Keratinocyte (primary cell): ENCODE measurements at regions not wholly inside any gene's neighbourhood (a gene's known extent, or its start where the extent isn't known, plus 50 kb on each side); places are given as distances from the start of the nearest gene placed in this dataset.

ENCODE experiments used
- DNase-seq: peaks from one replicate; pipeline ENCODE4 v3.0.0-alpha.2; 2011; ENCODE audit warnings: low read depth, missing footprints, low spot score
- FAIRE-seq: peaks from 2 replicates; lab custom pipeline; 2011; peaks lifted over from hg19 to GRCh38; lab: Jason Lieb, UNC
- H2AFZ ChIP-seq: 2 replicates; pipeline ENCODE4 v1.6.0; 2012; ENCODE audit warnings: low read length, control low read depth, inconsistent platforms; ENCODE audit not compliant: control insufficient read depth
- H3K27ac ChIP-seq: 2 replicates; pipeline ENCODE4 v1.5.1; 2011; ENCODE audit warnings: low read length; ENCODE audit not compliant: control insufficient read depth, insufficient read depth
- H3K27me3 ChIP-seq: 3 replicates; pipeline ENCODE4 v1.6.0; 2011; ENCODE audit warnings: low read length; ENCODE audit not compliant: control insufficient read depth, insufficient read depth; ENCODE audit errors: extremely low read depth
- H3K36me3 ChIP-seq, 2 experiments: 2 replicates in 1 of 2; 3 replicates in 1 of 2; pipeline ENCODE4 v1.5.1; 2011; ENCODE audit warnings: low read length in 2 of 2, mild to moderate bottlenecking in 1 of 2; ENCODE audit not compliant: control insufficient read depth in 2 of 2, insufficient read depth in 2 of 2; ENCODE audit errors: extremely low read depth in 1 of 2
- H3K4me1 ChIP-seq: 3 replicates; pipeline ENCODE4 v1.5.1; 2011; ENCODE audit warnings: low read length; ENCODE audit not compliant: control insufficient read depth, insufficient read depth; ENCODE audit errors: extremely low read depth
- H3K4me2 ChIP-seq: 3 replicates; pipeline ENCODE4 v1.6.0; 2011; ENCODE audit warnings: low read depth, low read length; ENCODE audit not compliant: control insufficient read depth, insufficient read depth; ENCODE audit errors: extremely low read depth
- H3K4me3 ChIP-seq, 3 experiments: fragments of 200-600 bp in 1 of 3; sonication (generic) in 1 of 3; 2 replicates in 2 of 3; 3 replicates in 1 of 3; pipeline ENCODE4 v1.5.1; 2011 to 2016; ENCODE audit warnings: low read length in 3 of 3, mild to moderate bottlenecking in 3 of 3, control low read depth in 2 of 3, inconsistent platforms in 1 of 3, low read depth in 1 of 3, mixed read lengths in 1 of 3, mixed run types in 1 of 3, moderate library complexity in 1 of 3; ENCODE audit not compliant: control insufficient read depth in 2 of 3, insufficient read depth in 2 of 3; ENCODE audit errors: extremely low read depth in 1 of 3
- H3K79me2 ChIP-seq: 2 replicates; pipeline ENCODE4 v1.6.0; 2012; ENCODE audit warnings: low read length; ENCODE audit not compliant: control insufficient read depth, insufficient read depth
- H3K9ac ChIP-seq: 3 replicates; pipeline ENCODE4 v1.6.0; 2011; ENCODE audit warnings: low read length; ENCODE audit not compliant: control insufficient read depth, insufficient read depth; ENCODE audit errors: extremely low read depth
- H3K9me1 ChIP-seq: 3 replicates; pipeline ENCODE4 v1.6.0; 2011; ENCODE audit warnings: low read length; ENCODE audit not compliant: control insufficient read depth, insufficient read depth; ENCODE audit errors: extremely low read depth
- H3K9me3 ChIP-seq: 2 replicates; pipeline ENCODE4 v1.5.1; 2012; ENCODE audit warnings: low read depth, low read length; ENCODE audit not compliant: control insufficient read depth
- H4K20me1 ChIP-seq: 3 replicates; pipeline ENCODE4 v1.6.0; 2011; ENCODE audit warnings: low read length; ENCODE audit not compliant: control insufficient read depth, insufficient read depth; ENCODE audit errors: extremely low read depth
- CTCF ChIP-seq, 3 experiments: IDR thresholded peaks in 1 of 3; conservative IDR thresholded peaks in 1 of 3; optimal IDR thresholded peaks in 1 of 3; 2 replicates in 2 of 3; 3 replicates in 1 of 3; pipeline versions ENCODE3 to v1.5.1; 2011; ENCODE audit warnings: low read length in 3 of 3, mild to moderate bottlenecking in 3 of 3, moderate library complexity in 2 of 3, control low read depth in 1 of 3, inconsistent platforms in 1 of 3; ENCODE audit not compliant: insufficient read depth in 2 of 3; ENCODE audit errors: extremely low read depth in 1 of 3
- EZH2 ChIP-seq: IDR thresholded peaks from one replicate; pipeline ENCODE4 v1.6.1; 2012; ENCODE audit warnings: inconsistent platforms, mild to moderate bottlenecking, low read length, moderate library complexity
- dilution Hi-C: fragments of 300-500 bp; cut with MboI; formaldehyde crosslinking; loops from one replicate; pipeline ENCODE4 v1.7.0; 2020; ENCODE audit warnings: low sequenced_read_pairs; ENCODE audit not compliant: extremely low pct_ligation_motif_present

GRCh38 chr10:94102436-94102835 lies 108.7 kb downstream of the PLCE1 start:
- Histone ChIP-seq H3K4me3 (no peak overlapping the region), H3K9ac (no peak overlapping the region), H3K27ac (no peak overlapping the region), H2AFZ (no peak overlapping the region), H4K20me1 (no peaks in the 10 kb centered on the region), H3K79me2 (no peaks in the 10 kb centered on the region), H3K4me2 (no peak overlapping the region), H3K36me3 (no peaks in the 10 kb centered on the region), H3K9me1 (no peaks in the 10 kb centered on the region), H3K27me3 (no peaks in the 10 kb centered on the region), H3K9me3 (no peaks in the 10 kb centered on the region), H3K4me1 (no peaks in the 10 kb centered on the region)
- DNase-seq (no peak), FAIRE-seq (no peak)
- no peak for TF ChIP-seq CTCF (optimal IDR thresholded peaks at IDR 0.05 in 1 of 3, IDR thresholded peaks at IDR 0.05 in 1 of 3, conservative IDR thresholded peaks at IDR 0.05 in 1 of 3; ENCODE audit: extremely low read depth in 1 of 3, insufficient read depth in 2 of 3, low read length in 3 of 3)
- TF ChIP-seq EZH2: no peak
- dilution Hi-C loops: no loop called here

GRCh38 chr10:94103192-94103591 lies 109.5 kb downstream of the PLCE1 start:
- no peak for TF ChIP-seq CTCF (optimal IDR thresholded peaks at IDR 0.05 in 1 of 3, IDR thresholded peaks at IDR 0.05 in 1 of 3, conservative IDR thresholded peaks at IDR 0.05 in 1 of 3; ENCODE audit: extremely low read depth in 1 of 3, insufficient read depth in 2 of 3, low read length in 3 of 3)
- no peak for TF ChIP-seq EZH2
- no peaks in the 10 kb centered on the region for H3K4me1 ChIP-seq
- no peak overlapping the region for H3K9ac ChIP-seq
- no peak overlapping the region for H2AFZ ChIP-seq
- no peaks in the 10 kb centered on the region for H3K79me2 ChIP-seq
- H3K36me3 ChIP-seq: no peaks in the 10 kb centered on the region
- no peaks in the 10 kb centered on the region for H3K27me3 ChIP-seq
- no peak overlapping the region for H3K4me2 ChIP-seq
- H3K4me3 ChIP-seq: no peak overlapping the region
- H3K9me3 ChIP-seq: no peaks in the 10 kb centered on the region
- dilution Hi-C loops: no loop called here
- no peaks in the 10 kb centered on the region for H3K9me1 ChIP-seq
- no peaks in the 10 kb centered on the region for H4K20me1 ChIP-seq
- FAIRE-seq: no peak
- no peak overlapping the region for H3K27ac ChIP-seq
- no peak for DNase-seq
